GM03348 (cell line): ENCODE measurements at regions not wholly inside any gene's neighbourhood (a gene's known extent, or its start where the extent isn't known, plus 50 kb on each side); places are given as distances from the start of the nearest gene placed in this dataset.
A peak's percentile ranks its signal among the peaks of the same experiment; 100 is the strongest.

ENCODE experiments used
- DNase-seq: peaks from one replicate; pipeline ENCODE4 v3.0.0; 2012; ENCODE audit warnings: low spot score

DNA sequence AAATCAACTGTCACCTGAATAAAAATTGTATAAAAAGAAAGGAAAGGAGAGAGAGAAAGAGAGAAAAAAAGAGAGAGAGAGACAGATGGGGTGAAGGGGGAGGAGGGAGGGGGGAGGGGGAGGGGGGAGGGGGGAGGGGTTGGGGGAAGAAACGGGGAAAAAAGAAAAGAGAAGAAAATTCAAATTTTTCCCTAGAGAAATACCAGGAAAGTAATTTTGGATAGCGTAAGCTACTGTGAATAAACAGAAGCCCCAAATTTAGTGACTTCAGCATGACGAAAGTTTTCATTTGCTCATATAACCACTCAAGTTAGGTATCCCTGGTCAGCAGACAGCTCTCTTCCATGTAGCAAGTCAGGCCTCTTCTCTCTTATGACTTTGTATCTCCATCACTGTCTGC is 289.4 kb upstream of the MYOCD start:
- DNase-seq, result no peak

DNA sequence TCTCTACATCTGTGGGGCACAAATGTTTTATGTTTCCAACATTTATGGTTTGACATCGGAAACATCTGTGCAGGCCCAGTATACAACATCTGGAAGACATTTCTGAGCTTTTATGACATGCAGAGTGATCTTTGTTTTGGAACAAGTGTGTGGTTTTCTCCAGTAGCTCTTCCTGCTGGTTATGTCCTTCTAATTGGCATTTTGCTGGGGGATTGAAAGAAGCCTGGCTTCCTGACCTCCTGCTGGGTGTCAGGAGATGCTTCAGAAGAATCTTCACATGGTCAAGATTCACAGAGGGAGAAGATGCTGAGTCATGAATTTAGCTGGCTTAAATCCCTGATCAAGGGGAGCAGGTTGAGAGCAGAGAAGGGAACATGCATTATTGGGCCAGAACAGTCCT is 279.5 kb upstream of the MYOCD start:
- peak; percentile 23 for DNase-seq

- peak; percentile 58 for DNase-seq
Measured at GRCh38 chr17:12388226-12388625, 277.5 kb upstream of the MYOCD start.

DNA sequence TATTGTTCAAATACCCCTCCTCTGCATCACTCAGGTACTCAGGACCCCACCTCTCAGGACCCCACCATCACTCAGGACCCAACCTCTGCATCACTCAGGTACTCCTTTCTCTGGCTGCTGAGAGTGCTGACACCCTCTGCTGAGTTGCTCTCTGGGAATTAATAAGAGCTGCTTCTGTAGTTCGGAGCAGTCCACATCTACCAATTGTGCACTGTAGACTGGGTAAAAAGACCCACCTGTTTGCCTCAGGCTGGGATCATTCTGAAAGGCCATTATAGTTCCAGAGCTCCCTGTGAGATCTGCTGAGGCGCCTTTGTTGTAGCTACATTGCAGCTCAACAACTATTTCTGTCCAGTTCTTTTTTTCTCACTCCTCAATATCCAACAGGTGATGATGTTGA is 276.3 kb upstream of the MYOCD start:
- no peak for DNase-seq

DNA sequence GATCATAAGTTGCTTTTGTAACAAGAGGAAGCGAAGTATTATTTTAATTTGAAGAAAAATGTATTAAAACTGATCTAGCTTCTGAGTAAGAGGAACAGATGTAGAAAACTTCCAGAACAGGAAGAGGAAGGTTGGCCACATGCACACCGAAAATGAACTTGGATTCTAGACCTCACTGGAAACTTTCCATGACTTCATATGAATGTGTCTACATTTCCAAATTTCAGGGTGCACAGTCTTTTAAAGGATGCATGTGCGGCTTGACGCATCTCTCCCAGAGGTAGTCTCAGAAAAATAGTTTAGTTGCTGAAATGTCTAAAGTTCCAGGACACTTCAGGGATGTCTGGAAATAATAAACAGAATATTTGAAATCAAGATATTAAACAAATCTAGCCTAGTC is 275.1 kb upstream of the MYOCD start:
- no peak for DNase-seq

GRCh38 chr17:12391468-12391867 is 274.2 kb upstream of the MYOCD start:
- DNase-seq, result no peak

GRCh38 chr17:12395733-12396354 is 269.8 kb upstream of the MYOCD start:
- peak; percentile 32 for DNase-seq

- no peak for DNase-seq
Measured at GRCh38 chr17:12398441-12399051, 267.1 kb upstream of the MYOCD start.

- peak; percentile 59 for DNase-seq
Measured at GRCh38 chr17:12402963-12403622, 262.6 kb upstream of the MYOCD start.

DNA sequence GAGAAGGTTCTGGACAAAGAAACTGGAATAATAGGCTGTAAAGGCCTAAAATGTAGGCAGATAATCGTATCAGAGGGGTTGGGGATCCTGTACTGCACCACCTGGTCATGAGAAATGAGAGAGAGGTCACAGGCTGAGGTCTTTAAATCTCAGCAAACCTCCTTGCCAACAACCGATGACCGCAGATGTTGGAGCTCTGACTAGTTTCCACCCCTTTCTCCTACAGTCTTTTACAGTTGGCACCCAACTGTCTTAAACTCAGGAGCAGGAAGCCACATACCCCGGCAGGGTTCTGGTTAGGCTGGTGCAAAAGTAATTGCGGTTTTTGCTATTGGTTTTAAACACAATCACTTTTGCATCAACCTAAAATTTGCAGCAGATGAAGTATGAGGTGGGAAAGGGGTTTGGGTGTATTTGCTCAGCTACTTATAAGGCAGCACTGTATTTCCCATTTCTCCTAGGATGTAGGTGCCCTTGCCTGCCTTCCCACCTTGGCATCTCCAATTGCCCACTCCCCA is 261.8 kb upstream of the MYOCD start:
- DNase-seq, result no peak

GRCh38 chr17:12406623-12407215 is 259.0 kb upstream of the MYOCD start:
- DNase-seq, result peak; percentile 45

DNA sequence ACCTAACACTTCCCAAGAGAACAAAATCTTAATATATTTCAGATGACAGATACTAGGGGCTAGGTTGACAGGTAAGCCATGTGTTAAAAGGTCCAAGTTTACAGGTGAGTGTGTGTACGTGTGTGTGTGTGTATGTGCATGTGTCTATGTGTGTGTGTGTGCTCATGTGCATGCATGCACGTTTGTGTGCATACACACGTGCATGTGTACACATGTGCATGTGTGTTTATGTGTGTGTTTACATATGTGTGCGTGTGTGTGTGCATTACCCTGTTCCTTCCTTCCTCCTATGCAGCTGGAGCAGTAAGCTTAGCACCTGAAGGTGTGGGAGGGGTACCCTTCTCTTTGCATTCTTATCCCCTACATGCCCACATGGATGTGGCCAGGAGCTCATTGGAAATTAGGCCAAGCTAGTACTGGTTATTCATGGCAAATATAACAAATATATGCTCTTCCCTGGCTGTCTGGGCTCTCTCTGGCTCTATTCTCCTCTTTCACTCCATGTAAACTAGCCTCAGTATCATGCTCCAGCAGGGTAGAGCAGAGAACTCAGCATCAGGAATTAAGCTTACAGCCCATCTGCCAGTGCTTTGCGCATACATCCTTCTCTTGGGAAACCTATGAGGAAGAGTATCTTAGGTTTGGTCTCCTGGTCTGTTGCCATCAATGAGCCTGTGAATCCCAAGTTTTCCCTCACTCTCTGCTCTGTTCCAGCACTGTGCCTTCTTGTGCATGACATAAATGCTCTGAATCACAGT is 258.0 kb upstream of the MYOCD start:
- DNase-seq, result no peak

DNA sequence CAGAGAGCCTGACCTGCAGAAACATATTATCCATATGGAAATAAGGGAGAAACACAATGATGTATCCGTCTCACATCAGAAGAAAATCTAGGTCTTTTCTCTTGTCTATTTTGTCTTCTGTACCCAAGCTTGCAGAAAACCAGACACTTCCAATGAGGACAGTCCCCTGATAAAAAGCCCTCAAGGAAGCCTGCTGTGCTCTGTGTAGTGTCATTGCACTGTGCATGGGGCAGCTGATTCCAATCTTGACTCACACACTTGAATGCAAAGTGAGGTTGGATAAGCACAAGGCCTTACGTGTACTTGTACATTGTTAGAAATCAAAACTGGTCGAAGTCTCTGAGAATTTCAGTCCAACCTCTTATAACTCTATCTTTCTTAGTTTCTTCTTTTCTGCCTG is 256.6 kb upstream of the MYOCD start:
- no peak for DNase-seq

GRCh38 chr17:12410717-12411116 is 255.0 kb upstream of the MYOCD start:
- DNase-seq, result no peak

DNA sequence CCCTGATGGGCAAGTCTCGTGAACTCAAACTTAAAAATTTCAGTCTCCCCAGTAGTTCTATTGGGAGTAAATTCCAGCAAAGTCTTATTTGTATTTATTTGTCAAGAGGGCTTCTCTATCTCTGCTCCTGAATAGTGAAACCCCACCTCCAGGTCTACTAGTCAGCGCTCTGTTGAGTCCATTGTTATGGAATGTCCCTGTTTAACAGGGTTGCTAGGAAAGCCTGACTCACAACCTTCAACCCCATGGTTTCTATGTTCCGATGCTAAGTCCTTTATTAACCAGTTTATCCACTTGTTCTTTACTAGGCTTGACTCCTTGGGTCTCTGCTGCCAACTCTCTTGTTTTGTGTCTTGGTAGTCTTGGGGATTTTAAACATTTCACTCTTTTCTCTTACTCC is 250.7 kb upstream of the MYOCD start:
- DNase-seq, result peak; percentile 62

DNA sequence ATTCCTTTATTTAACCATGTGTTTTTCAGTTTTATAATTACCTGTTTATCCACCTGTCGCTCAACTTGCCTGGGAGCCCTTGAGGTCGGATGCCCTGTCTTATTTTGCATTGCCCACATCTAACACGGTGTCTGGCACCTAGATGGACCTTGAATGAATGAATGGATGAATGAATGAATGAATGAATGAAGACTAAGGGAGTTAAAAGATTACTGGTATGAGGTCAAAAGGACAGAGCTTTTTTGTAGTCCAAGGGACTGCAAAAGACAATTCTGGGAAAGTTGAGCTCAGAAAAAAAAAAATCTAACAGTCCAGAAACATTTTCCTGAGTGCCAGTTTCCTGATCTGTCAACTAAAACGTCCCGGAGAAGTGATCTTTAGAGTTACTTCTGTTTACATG is 244.6 kb upstream of the MYOCD start:
- DNase-seq, result no peak

DNA sequence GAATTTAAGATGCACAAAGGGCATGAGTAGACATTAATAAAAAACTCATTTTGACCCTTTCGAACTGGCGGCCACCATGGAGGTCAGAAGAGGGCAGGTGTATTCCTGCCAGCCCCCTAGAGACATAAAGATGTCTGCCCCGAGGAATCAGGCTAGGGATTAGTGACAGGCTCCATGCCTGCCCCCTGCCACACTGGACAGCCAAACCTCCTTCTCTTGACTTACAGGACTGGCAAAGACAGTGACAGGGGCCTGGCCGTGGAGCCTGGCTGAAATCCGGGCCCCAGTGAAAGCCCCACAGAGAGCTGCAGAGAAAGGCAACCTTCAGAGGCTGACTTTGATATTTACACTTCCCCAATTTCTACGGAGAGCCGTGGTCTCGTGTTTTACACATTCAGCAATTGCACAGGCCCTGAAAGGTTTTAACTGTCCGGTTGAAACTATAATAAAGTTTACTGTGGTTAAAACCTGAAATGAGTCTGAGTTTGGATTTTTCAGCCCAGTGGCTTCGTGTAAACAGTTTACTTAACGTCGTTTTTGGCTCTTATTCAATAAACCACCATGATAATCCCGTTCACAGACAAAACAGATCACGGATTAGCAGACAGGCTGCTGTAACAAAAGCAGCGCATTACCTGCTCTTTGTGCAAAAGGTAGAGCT is 243.9 kb upstream of the MYOCD start:
- DNase-seq, result no peak

DNA sequence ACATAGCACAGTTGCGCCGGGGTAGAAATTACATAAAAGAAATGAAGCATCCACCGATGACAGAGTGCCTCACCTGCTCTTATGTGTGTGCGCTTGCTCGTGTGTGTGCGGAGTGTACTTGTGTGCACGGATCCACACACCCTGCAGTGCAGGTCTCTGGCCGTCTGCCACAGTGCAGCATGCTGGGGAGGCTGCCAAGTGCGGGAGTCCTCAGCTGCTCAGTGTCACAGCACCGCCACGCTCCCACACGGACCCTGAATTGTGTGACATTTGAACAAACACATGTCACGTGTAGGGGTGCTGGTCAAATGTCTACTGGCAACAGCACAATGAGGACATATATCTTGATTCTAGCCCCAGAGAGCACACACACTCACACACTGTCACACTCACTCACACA is 243.0 kb upstream of the MYOCD start:
- DNase-seq, result no peak

- DNase-seq, result no peak
Measured at GRCh38 chr17:12423337-12423736, 242.4 kb upstream of the MYOCD start.

GRCh38 chr17:12429116-12429515 is 236.6 kb upstream of the MYOCD start:
- no peak for DNase-seq

- no peak for DNase-seq
Measured at GRCh38 chr17:12431188-12431587, 234.5 kb upstream of the MYOCD start.

DNA sequence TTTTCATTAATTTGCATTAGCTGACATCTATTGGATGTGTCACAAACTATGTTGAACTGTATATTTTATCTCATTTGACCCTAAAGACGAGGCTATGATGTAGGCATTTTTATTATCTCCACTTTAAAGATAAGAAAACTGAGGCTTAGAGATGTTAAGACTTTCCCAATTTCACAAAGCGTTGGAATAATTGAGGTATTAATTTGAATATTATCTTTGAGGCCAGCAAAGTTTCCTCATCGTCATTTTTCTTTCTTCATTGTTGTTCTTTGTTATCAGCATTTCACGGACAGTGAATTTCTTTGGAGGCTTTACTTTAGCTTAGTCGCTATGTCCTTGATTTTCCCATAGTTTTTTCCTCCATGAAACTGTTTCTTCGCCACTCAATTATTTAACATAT is 227.5 kb upstream of the MYOCD start:
- DNase-seq, result no peak
